Fibroblast of lung (primary cell): ENCODE measurements at regions not wholly inside any gene's neighbourhood (a gene's known extent, or its start where the extent isn't known, plus 50 kb on each side); places are given as distances from the start of the nearest gene placed in this dataset.

Experiments used
- CTCF ChIP-seq, 2 donors: IDR thresholded peaks in 1 of 2; conservative IDR thresholded peaks in 1 of 2; 1 replicate in 1 of 2; 2 replicates in 1 of 2; pipeline ENCODE4 v1.5.1; 2011 to 2012; ENCODE audit warnings: low read length in 2 of 2, control low read depth in 1 of 2, inconsistent platforms in 1 of 2, low read depth in 1 of 2, mild to moderate bottlenecking in 1 of 2
- EZH2 ChIP-seq: IDR thresholded peaks from 2 replicates; pipeline ENCODE4 v1.5.1; 2012; ENCODE audit warnings: low read length, control low read depth, mild to moderate bottlenecking; ENCODE audit errors: missing control alignments

DNA sequence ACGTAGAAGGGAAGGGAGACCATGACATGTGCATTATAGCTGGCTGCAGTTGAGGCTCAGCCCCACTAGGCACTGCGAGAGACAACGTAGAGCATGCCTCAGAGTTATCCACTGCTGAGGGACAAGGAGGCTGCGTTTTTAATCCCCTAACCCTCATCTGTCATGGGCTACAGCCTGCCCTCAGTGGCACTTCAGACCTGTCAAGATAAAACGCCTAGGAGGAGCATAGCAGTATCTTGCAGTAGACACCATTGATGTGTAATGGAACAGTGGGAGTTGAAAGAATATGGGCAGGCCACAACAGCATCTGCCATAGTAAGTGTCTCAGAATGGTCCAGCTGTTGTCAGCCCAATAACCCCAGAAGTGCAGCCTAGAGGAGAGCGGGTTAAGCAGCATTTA lies 307.0 kb upstream of the PTBP2 start:
- TF ChIP-seq CTCF (conservative IDR thresholded peaks at IDR 0.05 in 1 of 2, IDR thresholded peaks at IDR 0.05 in 1 of 2; ENCODE audit: low read depth in 1 of 2, low read length in 2 of 2) (no peak), EZH2 (no peak)
